NCI-H2171 (cell line): ENCODE measurements at regions not wholly inside any gene's neighbourhood (a gene's known extent, or its start where the extent isn't known, plus 50 kb on each side); places are given as distances from the start of the nearest gene placed in this dataset.
"Not testable (repeated sequence)": the region's sequence is repeated elsewhere in the genome, so short reads cannot be mapped to it uniquely, and the experiment has no call there.

Source experiments
- DNase-seq: peaks from one replicate; lab custom pipeline; 2025; lab: John Stamatoyannopoulos, UW

DNA sequence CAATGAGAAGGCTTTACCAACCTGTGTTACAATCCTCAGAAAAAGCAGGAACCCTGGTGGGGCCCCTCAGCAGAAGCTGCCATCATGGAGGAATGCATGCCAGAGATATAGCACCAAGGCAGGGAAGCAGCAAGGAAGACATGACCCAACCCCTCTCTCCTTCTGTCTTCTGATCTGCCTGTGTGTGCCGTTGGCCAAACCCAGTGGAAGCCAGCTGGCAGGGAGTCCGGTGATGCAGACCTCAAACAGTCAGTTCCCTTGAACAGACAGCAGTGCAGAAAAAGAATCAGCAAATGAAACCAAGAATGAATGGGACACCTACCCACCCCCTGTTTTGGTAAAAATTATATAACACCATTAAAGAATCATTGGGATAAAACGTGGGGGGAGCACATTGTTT is 234.2 kb downstream of the ZNF608 start:
- DNase-seq: no peak

DNA sequence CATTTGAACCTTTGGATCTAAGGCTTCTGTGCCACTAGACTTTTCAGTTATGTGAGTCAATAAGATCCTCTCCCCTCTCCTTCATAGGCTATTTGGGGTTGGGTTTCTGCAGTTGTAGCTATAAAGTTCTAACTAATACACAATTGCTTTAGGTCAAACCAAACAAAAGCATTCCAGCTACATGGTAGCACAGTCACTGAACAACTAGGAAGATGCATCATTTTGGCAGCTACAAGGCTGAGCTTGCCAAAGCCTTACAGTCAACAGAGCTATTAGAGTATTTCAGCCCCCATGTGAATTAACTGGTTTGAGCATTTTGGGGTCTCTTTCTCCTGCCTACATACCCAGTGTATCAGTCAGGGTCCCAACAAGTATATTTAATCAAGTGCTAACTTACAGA is 234.6 kb downstream of the ZNF608 start:
- DNase-seq: no peak

DNA sequence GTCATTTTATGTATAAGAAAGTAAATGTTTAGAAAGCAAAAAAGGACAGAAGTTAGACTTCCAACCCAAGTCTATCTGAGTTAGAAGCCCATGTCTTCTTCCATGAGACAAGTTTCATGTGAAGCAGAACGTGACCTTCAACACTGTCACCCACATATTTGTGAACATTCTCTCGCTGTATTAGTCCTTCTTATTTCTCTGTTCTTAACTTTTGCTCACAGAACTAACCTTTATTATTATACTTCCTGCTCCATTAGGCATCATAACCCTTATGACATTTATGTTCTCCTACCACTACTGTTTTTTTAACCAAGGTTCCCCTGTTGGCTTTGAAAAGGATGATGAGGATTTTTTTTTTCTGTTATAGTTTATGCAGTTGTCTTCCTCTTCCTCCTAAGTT is 238.8 kb downstream of the ZNF608 start:
- DNase-seq: no peak

DNA sequence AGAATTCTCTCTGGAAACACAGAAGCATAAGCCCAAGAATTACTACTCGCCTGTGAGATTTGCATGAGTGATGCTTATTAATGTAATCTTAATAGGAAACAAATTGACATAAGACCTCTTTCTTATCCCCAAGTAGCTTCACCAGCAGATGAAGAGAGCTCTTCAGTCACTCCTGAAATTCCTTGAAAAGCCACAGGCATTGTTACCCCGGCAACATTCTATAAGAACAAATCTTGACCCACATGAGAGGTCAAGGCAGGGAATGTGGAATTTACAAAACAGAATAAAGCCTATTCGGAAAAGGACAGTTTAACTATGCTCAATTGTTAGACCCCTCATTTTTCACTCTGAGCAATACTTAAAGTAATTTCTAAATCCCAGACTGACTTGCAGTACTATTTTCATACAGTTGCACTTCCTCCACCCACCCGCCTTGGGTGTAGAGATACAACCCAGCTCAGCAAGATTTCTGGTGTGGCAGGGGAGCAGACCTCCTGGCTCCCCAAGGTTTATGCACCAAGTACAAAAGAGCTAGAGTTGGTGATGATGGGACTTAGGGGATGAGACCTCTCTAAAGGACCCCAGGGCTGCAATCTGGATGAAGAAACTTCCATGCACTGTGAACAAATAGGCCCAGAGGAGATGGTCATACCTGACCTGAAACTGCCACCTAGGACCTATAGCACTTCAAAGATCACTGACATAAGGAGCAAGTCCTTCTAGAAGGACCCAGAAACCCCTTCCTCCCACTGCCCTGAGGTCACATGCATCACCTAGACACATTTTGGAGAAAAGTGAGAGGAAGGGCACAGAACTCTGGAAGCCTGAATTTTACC is 242.1 kb downstream of the ZNF608 start:
- DNase-seq: no peak

DNA sequence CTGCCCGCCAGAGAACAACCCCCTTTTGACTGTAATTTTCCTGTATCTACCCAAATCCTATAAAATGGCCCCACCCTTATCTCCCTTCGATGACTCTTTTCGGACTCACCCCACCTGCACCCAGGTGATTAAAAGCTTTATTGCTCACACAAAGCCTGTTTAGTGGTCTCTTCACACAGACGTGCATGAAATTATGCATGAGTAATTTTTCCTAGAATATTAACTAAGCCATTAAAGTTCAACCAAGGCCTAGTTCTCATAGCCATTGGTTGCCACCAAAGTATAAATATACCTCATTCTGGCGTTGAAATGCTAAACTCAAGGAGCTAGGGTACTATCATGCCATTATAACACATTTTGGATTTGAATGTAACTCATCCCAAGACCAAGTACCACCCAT is 243.9 kb downstream of the ZNF608 start:
- no peak for DNase-seq

DNA sequence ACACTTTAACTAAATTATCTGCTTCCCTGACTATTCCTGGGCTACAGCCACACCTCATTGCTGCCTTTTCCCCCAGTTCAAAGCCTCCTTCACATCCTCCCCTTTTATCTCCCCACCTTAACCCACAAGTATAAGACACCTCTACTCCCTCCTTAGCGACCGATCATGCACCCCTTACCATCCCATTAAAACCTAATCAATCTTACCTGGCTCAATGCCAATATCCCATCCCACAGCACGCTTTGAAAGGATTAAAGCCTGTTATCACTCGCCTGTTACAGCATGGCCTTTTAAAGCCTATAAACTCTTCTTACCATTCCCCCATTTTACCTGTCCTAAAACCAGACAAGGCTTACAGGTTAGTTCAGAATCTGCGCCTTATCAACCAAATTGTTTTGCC is 246.6 kb downstream of the ZNF608 start:
- DNase-seq: not testable (repeated sequence)

DNA sequence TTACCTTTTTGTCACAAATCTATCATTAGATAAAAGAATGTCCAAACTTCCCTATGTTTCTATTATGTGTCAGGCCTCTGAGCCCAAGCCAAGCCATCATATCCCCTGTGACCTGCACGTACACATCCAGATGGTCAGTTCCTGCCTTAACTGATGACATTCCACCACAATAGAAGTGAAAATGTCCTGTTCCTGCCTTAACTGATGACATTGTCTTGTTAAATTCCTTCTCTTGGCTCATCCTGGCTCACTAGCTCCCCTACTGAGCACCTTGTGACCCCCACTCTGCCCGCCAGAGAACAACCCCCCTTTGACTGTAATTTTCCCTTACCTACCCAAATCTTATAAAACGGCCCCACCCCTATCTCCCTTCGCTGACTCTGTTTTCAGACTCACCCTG is 249.5 kb downstream of the ZNF608 start:
- not testable (repeated sequence) for DNase-seq

DNA sequence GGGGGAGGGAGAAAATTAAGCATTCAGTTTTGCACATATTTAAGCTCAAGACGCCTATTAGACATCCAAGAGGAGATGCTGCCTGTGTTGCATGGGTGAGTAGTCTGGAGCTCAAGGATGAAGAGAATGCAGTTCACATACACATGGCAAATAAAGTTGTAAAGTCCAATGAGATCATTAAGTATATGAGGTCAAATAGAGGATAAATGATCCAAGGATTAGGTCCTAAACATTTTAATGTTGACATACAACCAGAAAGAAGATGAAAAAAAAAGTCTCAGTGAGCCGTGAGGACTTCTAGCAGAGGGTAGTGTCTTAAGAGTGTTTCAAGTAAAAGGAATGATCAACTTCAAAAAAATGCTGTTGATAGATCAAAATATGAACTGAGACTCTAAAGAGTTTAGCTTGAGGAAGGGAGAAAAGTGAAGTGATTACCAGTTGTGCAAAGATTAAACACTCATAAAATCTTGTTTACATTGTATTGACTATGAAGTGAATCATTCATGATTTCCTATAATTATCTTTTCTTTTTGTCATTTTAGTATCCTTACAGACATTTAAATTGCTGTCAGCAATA is 251.8 kb downstream of the ZNF608 start:
- no peak for DNase-seq

DNA sequence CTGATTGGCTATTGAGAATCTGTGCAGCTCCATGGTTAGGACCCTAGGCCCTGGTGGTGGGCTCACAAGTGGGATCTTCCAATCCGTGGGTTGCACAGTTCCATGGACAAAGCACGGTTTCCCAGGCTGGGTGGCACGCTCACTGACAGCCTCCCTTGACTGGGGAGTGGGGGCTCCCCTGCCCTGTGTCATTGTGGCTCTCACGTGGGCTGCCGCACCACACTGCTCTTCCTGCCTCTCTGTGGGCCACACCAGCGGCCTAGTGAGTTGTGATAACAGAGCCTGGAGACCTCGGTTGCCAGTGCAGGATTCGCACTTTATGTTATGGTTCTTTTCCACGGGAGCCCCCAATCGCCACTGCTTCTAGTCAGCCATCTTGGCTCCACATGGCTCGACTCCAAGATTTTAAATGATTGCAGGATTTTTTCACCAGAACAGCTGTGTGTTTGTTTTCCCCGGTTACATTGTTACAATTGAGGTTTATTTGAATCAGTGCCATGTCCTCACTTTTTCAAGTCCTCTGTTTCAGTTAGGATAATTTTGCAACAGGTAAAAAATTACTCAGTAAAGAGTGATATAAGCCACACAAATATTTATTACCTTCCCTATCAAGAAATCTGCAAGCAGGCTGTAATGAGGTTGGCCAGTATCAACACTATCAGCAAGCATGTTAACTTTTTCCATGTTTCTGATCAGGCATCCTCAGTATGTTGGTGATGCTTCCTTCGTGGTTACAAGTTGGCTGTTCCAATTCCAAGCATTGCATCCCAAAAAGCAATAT is 253.8 kb downstream of the ZNF608 start:
- peak; percentile 3 for DNase-seq

DNA sequence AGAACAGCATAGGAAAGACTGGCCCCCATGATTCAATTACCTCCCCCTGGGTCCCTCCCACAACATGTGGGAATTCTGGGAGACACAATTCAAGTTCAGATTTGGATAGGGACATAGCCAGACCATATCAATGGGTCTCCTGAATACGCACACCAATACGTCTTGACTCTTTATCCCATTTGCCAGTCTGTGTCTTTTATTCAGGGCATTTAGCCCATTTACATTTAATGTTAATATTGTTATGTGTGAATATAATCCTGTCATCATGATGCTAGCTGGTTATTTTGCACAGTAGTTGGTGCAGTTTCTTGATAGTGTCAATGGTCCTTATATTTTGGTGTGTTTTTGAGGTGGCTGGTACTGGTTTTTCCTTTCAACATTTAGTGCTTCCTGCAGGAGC is 256.1 kb downstream of the ZNF608 start:
- not testable (repeated sequence) for DNase-seq

DNA sequence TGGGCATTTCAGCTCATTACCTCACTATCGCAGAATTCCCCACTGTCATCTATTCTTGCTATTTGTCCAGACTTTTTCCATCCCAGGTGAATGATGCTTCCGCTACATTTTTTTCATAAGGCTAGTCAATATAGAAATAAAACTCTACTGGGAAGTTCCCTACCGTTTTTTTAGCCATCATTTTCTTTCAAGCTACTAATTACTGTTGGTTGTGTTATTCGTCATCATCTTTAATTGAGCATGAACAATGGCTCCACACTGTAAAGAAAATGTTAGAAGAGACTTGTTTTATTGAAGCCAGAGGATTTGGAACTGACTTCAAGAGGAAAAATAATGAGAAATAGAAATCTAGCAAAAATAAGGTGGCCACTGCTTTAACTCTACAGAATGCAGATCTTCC is 265.0 kb downstream of the ZNF608 start:
- DNase-seq: no peak

DNA sequence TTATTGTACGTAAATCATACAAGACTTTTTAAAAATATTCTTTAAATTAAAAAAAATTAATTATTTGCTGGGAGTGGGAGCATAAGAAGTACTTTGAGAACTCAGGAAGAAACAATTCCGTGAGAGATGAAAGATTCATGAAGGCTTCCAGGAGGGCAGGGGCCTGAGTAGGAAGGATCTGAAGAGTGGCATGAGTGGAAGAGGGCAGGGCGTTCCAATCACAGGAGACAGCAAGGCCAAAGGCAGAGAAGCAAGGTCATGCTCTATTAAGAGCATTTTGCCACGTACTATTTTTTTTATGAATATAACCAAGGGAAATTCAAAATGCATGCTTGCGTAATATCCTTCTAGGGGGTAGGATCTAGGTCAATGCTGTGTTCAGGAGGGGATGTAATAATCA is 265.5 kb downstream of the ZNF608 start:
- DNase-seq: no peak

DNA sequence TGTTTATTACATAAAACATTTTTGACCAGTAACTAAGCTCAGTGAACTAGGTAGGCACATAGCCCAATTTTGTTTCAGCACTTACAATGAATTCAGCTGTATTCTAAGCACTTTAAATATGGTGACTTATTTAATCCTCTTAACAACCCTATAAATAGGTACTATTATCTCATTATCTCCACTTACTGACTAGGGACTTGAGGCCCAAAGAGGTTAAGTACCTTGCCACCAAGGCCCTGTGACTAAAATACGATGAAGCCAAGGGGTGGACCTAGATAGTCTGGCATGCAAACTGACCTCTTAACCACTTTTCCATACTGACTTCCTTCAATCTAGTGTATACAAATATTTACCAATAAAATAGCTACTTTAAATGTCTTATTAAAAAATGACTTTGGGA is 266.4 kb downstream of the ZNF608 start:
- DNase-seq: no peak

DNA sequence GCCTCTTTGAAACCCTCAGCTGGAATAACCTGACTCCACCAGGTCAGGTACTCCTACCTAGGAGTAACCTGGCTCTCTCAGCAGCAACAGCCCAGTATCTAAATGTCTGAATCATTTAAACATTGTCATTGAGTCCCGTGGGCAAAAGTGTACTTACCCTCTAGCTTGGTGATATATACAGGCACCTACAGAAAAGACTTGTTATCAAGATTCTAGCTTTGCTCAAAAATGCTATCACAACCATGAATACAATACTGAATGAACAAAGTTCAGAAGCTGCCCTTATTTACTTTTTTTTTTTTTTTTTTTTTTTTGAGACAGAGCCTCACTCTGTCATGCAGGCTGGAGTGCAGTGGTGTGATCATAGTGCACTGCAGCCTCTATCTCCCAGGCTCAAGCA is 268.2 kb downstream of the ZNF608 start:
- no peak for DNase-seq

DNA sequence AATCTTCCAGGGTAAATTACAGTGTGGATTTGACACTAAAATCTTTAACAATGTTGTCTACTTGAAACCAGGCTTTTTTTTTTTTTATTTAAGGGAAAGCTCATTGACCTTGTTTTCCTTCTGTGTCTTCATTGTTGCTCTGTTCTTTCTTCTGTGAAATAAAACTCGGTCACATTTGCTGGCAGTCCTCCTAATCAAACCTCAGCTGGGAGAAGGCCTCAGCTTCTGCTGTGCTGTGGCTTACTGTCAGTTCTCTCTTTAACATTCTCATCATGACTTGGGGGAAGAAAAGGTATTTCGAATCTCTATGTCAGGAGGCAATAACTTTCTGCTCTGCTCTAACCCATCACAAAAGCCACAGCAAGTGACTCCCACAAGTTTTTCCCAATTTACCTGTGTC is 268.9 kb downstream of the ZNF608 start:
- no peak for DNase-seq

DNA sequence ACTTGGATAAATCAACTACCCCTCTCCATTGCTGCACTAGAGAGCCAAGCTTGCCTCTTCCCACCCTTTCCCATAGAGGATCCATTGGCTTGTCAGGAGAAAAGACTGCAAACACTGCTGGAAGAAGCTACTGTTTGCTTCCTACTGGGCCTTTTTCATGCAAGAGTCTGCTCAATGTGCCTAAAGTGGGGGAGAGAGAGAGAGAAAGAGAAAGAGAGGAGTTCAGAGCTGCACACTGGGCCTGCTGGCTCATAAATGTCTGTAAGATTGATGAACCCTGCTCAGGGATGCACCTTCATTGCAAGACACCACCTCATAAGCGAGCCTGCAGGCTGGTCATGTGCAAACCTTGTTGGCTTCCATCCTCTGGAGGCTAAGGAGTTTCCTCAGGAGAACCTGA is 269.4 kb downstream of the ZNF608 start:
- no peak for DNase-seq

DNA sequence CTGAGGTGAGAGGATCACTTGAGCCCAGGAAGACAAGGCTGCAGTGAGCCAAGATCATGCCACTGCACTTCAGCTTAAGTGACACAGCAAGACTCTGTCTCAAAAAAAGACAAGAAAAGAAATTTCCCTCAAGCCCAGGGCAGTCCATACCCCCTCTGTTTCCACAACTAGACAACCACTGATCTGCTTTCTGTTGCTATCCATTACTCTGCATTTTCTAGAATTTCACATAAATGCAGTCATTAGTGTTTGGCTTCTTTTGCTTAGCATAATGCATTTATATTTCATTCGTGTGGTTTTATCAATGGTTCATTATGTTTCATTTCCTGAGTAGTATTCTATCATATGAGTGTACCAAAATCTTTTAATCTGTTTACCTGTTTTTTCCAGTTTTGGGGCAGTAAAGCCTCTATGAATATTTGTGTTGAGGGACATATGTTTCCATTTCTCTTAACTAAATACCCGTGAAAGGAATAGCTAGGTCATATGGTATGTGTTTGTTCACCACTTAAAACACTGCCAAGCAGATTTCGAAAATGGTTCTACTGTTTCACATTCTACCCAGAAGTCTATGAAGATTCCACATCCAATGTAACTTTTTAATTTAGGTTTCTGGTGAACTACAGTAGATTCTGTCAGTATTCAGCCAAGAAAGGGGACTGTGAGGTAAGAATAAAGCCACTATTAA is 271.8 kb downstream of the ZNF608 start:
- DNase-seq: peak; percentile 12

DNA sequence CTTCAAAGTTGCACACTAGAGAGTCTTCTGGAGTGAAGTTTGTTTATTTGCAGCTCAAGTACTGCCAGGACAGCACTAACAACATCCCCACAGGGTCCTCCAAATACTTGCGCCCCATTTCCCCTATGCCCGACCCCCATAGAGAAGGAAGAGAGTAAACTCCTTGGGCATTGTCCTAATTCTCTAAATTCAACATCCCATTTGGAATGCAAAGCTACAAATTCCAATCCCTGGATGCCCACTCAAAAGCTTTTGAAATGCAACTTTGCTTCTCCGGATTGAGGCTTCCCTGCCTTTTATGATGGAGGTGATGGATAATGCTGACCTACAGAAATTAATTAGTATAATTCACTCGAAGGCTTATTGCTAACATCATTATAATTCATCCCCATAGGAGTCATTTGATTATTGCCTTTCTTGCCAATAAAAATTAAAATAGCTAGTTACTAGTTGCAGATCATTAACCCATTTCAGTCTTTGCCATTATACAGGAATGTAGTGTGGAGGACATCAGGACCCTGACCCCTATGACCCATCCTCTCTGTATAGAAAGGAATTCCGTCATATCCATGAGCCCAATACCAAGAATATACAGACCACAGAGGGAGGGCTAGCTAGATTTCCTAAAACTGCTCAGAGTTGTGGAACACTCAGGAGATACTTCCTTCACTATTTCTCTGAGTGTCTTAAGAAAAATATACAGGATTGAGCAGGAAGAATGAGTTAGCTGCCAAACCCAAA is 277.6 kb downstream of the ZNF608 start:
- DNase-seq: no peak

DNA sequence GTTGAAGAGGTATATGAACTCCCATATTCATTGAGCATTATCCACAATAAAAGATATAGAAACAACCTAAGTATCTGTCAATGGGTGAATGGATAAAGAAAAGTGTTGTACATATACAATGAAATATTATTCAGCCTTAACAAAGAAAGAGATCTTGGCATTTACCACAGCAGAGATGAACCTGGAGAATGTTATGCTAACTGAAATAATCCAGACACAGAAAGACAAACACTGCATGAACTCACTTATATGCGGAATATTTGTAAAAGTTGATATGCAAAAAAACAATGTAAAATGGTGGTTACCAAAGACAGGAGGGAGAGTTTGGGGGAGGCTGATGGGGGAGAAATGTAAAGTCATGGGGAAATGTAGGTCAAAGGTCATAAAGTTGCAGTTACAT is 278.7 kb downstream of the ZNF608 start:
- no peak for DNase-seq

DNA sequence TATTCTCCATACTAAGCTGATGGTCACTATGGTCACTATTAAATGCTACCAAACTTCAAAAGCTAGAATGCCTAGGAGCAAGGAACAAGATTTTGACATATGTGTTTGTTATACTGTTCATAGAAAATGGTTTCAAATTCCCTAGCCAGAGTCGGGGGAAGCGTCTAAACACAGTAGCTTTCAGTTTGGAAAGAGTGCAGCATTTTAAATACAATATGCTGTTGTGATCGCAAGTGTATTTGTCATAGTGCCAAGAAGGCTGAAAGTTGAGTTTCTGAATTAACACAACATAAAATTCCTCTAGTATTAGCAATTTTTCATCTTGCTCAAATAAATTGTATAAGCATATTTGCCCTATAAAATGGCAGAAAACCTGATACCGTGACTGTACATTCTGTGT is 280.4 kb downstream of the ZNF608 start:
- DNase-seq: no peak

DNA sequence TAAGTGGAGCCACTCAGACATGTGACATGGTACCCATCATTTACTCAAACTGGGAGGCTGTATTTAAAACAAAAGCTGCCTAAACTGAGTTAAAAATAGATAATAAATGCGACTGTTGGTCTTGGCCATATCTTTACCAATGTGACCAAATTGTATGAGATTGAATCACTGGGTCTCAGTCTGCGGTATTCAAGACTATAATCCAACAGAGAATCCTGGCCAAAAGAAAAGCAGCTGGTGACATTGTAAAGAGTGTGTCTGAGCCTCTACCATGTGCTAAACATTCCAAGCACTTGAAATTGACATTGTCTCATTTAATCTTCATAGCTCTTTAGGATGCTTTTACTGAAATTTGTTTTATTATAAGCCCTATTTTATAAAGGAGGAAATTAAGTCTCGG is 282.6 kb downstream of the ZNF608 start:
- DNase-seq: no peak

DNA sequence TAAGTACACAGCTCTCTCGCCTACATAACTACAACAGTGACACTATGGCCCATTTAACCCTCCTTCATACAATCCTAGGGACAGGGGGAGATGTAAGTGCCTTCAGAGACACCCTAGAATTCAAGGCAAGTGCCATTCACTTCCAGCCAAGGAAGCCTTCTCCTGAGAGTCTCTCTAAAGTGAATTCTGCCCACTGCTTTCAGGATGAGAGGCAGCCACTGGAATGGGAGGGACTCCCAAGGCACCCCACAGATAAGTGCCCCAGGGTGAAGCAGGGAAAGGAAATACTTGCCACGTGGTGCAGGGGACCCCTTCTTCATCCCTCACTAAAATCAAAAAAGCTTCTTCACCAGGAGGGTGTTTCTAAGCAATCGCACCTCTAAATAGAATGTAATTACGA is 283.7 kb downstream of the ZNF608 start:
- no peak for DNase-seq
